DND-41 (cell line): ENCODE measurements at regions not wholly inside any gene's neighbourhood (a gene's known extent, or its start where the extent isn't known, plus 50 kb on each side); places are given as distances from the start of the nearest gene placed in this dataset.

Experiments
- ATAC-seq: fragments of 200-7000 bp; cut with Tn5 transposase; 3 replicates; pipeline ENCODE4 v1.9.1; 2021; ENCODE audit warnings: low read depth; ENCODE audit not compliant: insufficient read depth
- DNase-seq: peaks from one replicate; pipeline ENCODE4 v3.0.0-alpha.2; 2020
- H2AFZ ChIP-seq: 2 replicates; pipeline ENCODE4 v1.6.0; 2012; ENCODE audit warnings: low read depth, low read length
- H3K27ac ChIP-seq: 2 replicates; pipeline ENCODE4 v1.5.1; 2012; ENCODE audit warnings: low read length, inconsistent platforms
- H3K27me3 ChIP-seq: fragments of 200-600 bp; sonication (generic); 2 replicates; pipeline ENCODE4 v1.6.0; 2012; ENCODE audit warnings: low read length, mild to moderate bottlenecking, inconsistent platforms; ENCODE audit not compliant: insufficient read depth, poor library complexity
- H3K36me3 ChIP-seq: 2 replicates; pipeline ENCODE4 v1.5.1; 2012; ENCODE audit warnings: low read length, inconsistent platforms; ENCODE audit not compliant: insufficient read depth
- H3K4me1 ChIP-seq: 2 replicates; pipeline ENCODE4 v1.5.1; 2012; ENCODE audit warnings: mild to moderate bottlenecking, low read length; ENCODE audit not compliant: insufficient read depth
- H3K4me2 ChIP-seq: 2 replicates; pipeline ENCODE4 v1.6.0; 2012; ENCODE audit warnings: mild to moderate bottlenecking, moderate library complexity, low read length, inconsistent platforms; ENCODE audit not compliant: insufficient read depth
- H3K4me3 ChIP-seq, 2 experiments: fragments of 200-600 bp in 1 of 2; shearing (Covaris generic) in 1 of 2; 2 replicates each; pipeline ENCODE4 v1.5.1; 2012 to 2016; ENCODE audit warnings: inconsistent platforms in 2 of 2, low read length in 2 of 2, mild to moderate bottlenecking in 2 of 2, low read depth in 1 of 2, moderate library complexity in 1 of 2
- H3K79me2 ChIP-seq: 2 replicates; pipeline ENCODE4 v1.6.0; 2012; ENCODE audit warnings: low read length, inconsistent platforms; ENCODE audit not compliant: insufficient read depth
- H3K9ac ChIP-seq: 2 replicates; pipeline ENCODE4 v1.6.0; 2012; ENCODE audit warnings: low read depth, mild to moderate bottlenecking, inconsistent platforms, low read length, moderate library complexity
- H3K9me3 ChIP-seq: 2 replicates; pipeline ENCODE4 v1.5.1; 2012; ENCODE audit warnings: low read length, moderate library complexity, mild to moderate bottlenecking, inconsistent platforms; ENCODE audit not compliant: insufficient read depth, severe bottlenecking
- H4K20me1 ChIP-seq: 2 replicates; pipeline ENCODE4 v1.6.0; 2012; ENCODE audit warnings: low read length; ENCODE audit not compliant: insufficient read depth
- CTCF ChIP-seq: IDR thresholded peaks from 2 replicates; pipeline ENCODE4 v1.5.1; 2012; ENCODE audit warnings: borderline replicate concordance, low read length, moderate library complexity, mild to moderate bottlenecking; ENCODE audit not compliant: poor library complexity, severe bottlenecking; ENCODE audit errors: extremely low read depth
- EZH2 ChIP-seq: IDR thresholded peaks from 3 replicates; pipeline ENCODE4 v1.6.1; 2012; ENCODE audit warnings: borderline replicate concordance, low read depth, mild to moderate bottlenecking, moderate library complexity, low read length, inconsistent platforms; ENCODE audit not compliant: severe bottlenecking

GRCh38 chr18:10312326-10313015, 142.0 kb upstream of the APCDD1 start:
- H3K9ac ChIP-seq, result no peak overlapping the region
- H3K9me3 ChIP-seq, result no peaks in the 10 kb centered on the region
- H3K79me2 ChIP-seq, result no peaks in the 10 kb centered on the region
- no peak for DNase-seq
- TF ChIP-seq EZH2 (no peak), CTCF (no peak)
- no peak overlapping the region for H3K27ac ChIP-seq
- no peaks in the 10 kb centered on the region for H4K20me1 ChIP-seq
- H3K4me3 ChIP-seq, result no peak overlapping the region
- no peak overlapping the region for H3K4me2 ChIP-seq
- no peaks in the 10 kb centered on the region for H3K36me3 ChIP-seq
- H3K27me3 ChIP-seq, result no peaks in the 10 kb centered on the region
- no peak for ATAC-seq
- peaks cover 5% of the 10 kb centered on the region; the same call in 1 of the 2 replicates for H3K4me1 ChIP-seq
- no peak overlapping the region for H2AFZ ChIP-seq

GRCh38 chr18:10313016-10313342, 141.5 kb upstream of the APCDD1 start:
- H3K27ac ChIP-seq, result no peak overlapping the region
- no peaks in the 10 kb centered on the region for H3K9me3 ChIP-seq
- no peaks in the 10 kb centered on the region for H3K79me2 ChIP-seq
- DNase-seq (no peak), ATAC-seq (no peak)
- H3K4me3 ChIP-seq, result no peak overlapping the region
- H4K20me1 ChIP-seq, result no peaks in the 10 kb centered on the region
- H3K4me2 ChIP-seq, result no peak overlapping the region
- no peak overlapping the region for H2AFZ ChIP-seq
- H3K36me3 ChIP-seq, result no peaks in the 10 kb centered on the region
- H3K27me3 ChIP-seq, result no peaks in the 10 kb centered on the region
- TF ChIP-seq CTCF (no peak), EZH2 (no peak)
- H3K4me1 ChIP-seq, result peaks cover 5% of the 10 kb centered on the region; the same call in 1 of the 2 replicates
- H3K9ac ChIP-seq, result no peak overlapping the region

DNA sequence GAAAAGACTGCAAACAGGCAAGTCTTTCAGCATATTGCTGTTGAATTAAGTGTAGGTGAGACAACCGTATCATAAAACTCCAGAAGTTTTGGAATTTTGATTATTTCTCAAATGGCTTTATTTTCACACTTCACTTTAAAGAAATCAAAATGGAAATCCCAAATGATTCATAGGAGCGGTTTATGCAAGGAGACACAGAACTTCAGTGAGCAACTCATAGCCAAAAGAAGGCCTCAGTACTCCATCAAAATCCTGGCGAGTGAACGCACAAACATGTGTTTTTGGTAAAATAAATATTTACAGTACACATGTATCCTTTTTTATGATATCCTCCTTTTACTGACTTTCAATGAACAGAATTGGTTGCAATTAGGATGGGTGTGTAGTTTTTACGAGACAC, 140.4 kb upstream of the APCDD1 start:
- H3K27ac ChIP-seq, result no peak overlapping the region
- TF ChIP-seq EZH2 (no peak), CTCF (no peak)
- H3K27me3 ChIP-seq, result no peaks in the 10 kb centered on the region
- no peaks in the 10 kb centered on the region for H4K20me1 ChIP-seq
- ATAC-seq (no peak), DNase-seq (no peak)
- H3K9me3 ChIP-seq, result no peaks in the 10 kb centered on the region
- no peaks in the 10 kb centered on the region for H3K36me3 ChIP-seq
- no peak overlapping the region for H2AFZ ChIP-seq
- H3K9ac ChIP-seq, result no peak overlapping the region
- H3K4me2 ChIP-seq, result no peak overlapping the region
- no peak overlapping the region for H3K4me3 ChIP-seq
- peaks cover 5% of the 10 kb centered on the region; the same call in 1 of the 2 replicates for H3K4me1 ChIP-seq
- H3K79me2 ChIP-seq, result no peaks in the 10 kb centered on the region

- Histone ChIP-seq H3K36me3 (no peaks in the 10 kb centered on the region), H3K27me3 (no peaks in the 10 kb centered on the region), H3K27ac (no peak overlapping the region), H3K4me2 (no peak overlapping the region), H2AFZ (no peak overlapping the region), H3K9ac (no peak overlapping the region), H4K20me1 (no peaks in the 10 kb centered on the region), H3K4me3 (no peak overlapping the region), H3K79me2 (no peaks in the 10 kb centered on the region), H3K4me1 (peaks cover 8% of the 10 kb centered on the region; the same call in 1 of the 2 replicates), H3K9me3 (no peaks in the 10 kb centered on the region)
- DNase-seq, result no peak
- TF ChIP-seq CTCF (no peak), EZH2 (no peak)
- no peak for ATAC-seq
These were observed 138.9 kb upstream of the APCDD1 start for GRCh38 chr18:10315522-10315921.
